ENCODE measurements at regions not wholly inside any gene's neighbourhood (a gene's known extent, or its start where the extent isn't known, plus 50 kb on each side); places are given as distances from the start of the nearest gene placed in this dataset.

GRCh38 chr11:93902921-93903320 lies 52.5 kb upstream of the VSTM5 start:
- Histone ChIP-seq H3K27me3 (ENCODE audit: insufficient read depth, insufficient read length) (no peaks in the 10 kb centered on the region), H3K9ac (ENCODE audit: insufficient read length, low read depth) (no peak overlapping the region), H3K4me3 (ENCODE audit: insufficient read length, low read depth) (no peak overlapping the region), H3K9me3 (ENCODE audit: insufficient read depth, low read length) (no peaks in the 10 kb centered on the region), H3K36me3 (ENCODE audit: insufficient read depth, insufficient read length, low read length) (no peaks in the 10 kb centered on the region), H3K4me1 (ENCODE audit: insufficient read depth, insufficient read length) (no peaks in the 10 kb centered on the region)
- no peak for DNase-seq (ENCODE audit: low read depth, low spot score)
- no peak for TF ChIP-seq SUZ12 (IDR thresholded peaks at IDR 0.05; ENCODE audit: extremely low read depth, insufficient read depth, insufficient read length)
- no peak for TF ChIP-seq YY1 (IDR thresholded peaks at IDR 0.05; ENCODE audit: insufficient read depth, insufficient read length)
- no peak for TF ChIP-seq ZNF274 (IDR thresholded peaks at IDR 0.05; ENCODE audit: low read depth, low read length)

DNA sequence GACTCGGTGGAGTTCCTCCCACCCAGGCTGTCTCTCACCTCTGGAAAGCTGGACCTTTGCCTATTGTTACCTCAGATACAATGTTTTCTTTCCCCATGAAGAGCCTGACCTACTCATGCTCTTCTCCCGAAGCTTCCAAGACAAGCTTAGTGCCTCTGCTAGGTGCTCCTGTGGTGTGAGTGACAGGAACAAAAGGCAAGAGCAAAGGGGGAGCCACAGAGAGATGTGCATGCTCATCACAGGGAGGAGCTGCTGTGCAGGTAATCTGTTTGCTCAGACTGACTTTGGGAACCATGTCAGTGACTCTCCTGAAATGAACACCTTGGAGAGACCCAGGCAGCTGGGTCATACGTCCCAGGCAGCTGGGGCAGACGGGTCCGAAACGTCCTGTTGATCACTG lies 53.6 kb upstream of the VSTM5 start:
- Histone ChIP-seq H3K4me3 (ENCODE audit: insufficient read length, low read depth) (no peak overlapping the region), H3K9me3 (ENCODE audit: insufficient read depth, low read length) (no peaks in the 10 kb centered on the region), H3K4me1 (ENCODE audit: insufficient read depth, insufficient read length) (peaks cover 4% of the 10 kb centered on the region), H3K36me3 (ENCODE audit: insufficient read depth, insufficient read length, low read length) (no peaks in the 10 kb centered on the region), H3K9ac (ENCODE audit: insufficient read length, low read depth) (no peak overlapping the region), H3K27me3 (ENCODE audit: insufficient read depth, insufficient read length) (no peaks in the 10 kb centered on the region)
- no peak for DNase-seq (ENCODE audit: low read depth, low spot score)
- TF ChIP-seq YY1 (IDR thresholded peaks at IDR 0.05; ENCODE audit: insufficient read depth, insufficient read length): no peak
- TF ChIP-seq SUZ12 (IDR thresholded peaks at IDR 0.05; ENCODE audit: extremely low read depth, insufficient read depth, insufficient read length): no peak
- no peak for TF ChIP-seq ZNF274 (IDR thresholded peaks at IDR 0.05; ENCODE audit: low read depth, low read length)

GRCh38 chr11:93904716-93905115 lies 54.3 kb upstream of the VSTM5 start:
- TF ChIP-seq SUZ12 (IDR thresholded peaks at IDR 0.05; ENCODE audit: extremely low read depth, insufficient read depth, insufficient read length): no peak
- no peaks in the 10 kb centered on the region for H3K9me3 ChIP-seq (ENCODE audit: insufficient read depth, low read length)
- no peaks in the 10 kb centered on the region for H3K27me3 ChIP-seq (ENCODE audit: insufficient read depth, insufficient read length)
- no peak overlapping the region for H3K9ac ChIP-seq (ENCODE audit: insufficient read length, low read depth)
- H3K4me1 ChIP-seq (ENCODE audit: insufficient read depth, insufficient read length): peaks cover 4% of the 10 kb centered on the region
- no peak overlapping the region for H3K4me3 ChIP-seq (ENCODE audit: insufficient read length, low read depth)
- no peak for DNase-seq (ENCODE audit: low read depth, low spot score)
- H3K36me3 ChIP-seq (ENCODE audit: insufficient read depth, insufficient read length, low read length): no peaks in the 10 kb centered on the region

GRCh38 chr11:93905384-93905783 lies 55.0 kb upstream of the VSTM5 start:
- no peak for DNase-seq (ENCODE audit: low read depth, low spot score)
- no peak overlapping the region for H3K4me3 ChIP-seq (ENCODE audit: insufficient read length, low read depth)
- no peak for TF ChIP-seq SUZ12 (IDR thresholded peaks at IDR 0.05; ENCODE audit: extremely low read depth, insufficient read depth, insufficient read length)

GRCh38 chr11:93906486-93906885 lies 56.1 kb upstream of the VSTM5 start:
- H3K9ac ChIP-seq (ENCODE audit: insufficient read length, low read depth): no peak overlapping the region
- no peaks in the 10 kb centered on the region for H3K36me3 ChIP-seq (ENCODE audit: insufficient read depth, insufficient read length, low read length)
- no peak overlapping the region for H3K4me3 ChIP-seq (ENCODE audit: insufficient read length, low read depth)
- H3K9me3 ChIP-seq (ENCODE audit: insufficient read depth, low read length): no peaks in the 10 kb centered on the region
- peaks cover 4% of the 10 kb centered on the region for H3K4me1 ChIP-seq (ENCODE audit: insufficient read depth, insufficient read length)
- no peak for TF ChIP-seq SUZ12 (IDR thresholded peaks at IDR 0.05; ENCODE audit: extremely low read depth, insufficient read depth, insufficient read length)
- no peak for TF ChIP-seq ZNF274 (IDR thresholded peaks at IDR 0.05; ENCODE audit: low read depth, low read length)
- TF ChIP-seq YY1 (IDR thresholded peaks at IDR 0.05; ENCODE audit: insufficient read depth, insufficient read length): no peak
- DNase-seq (ENCODE audit: low read depth, low spot score): no peak
- H3K27me3 ChIP-seq (ENCODE audit: insufficient read depth, insufficient read length): no peaks in the 10 kb centered on the region

More at GRCh38 chr11:93905384-93905783, 55.0 kb upstream of the VSTM5 start:
- Histone ChIP-seq H3K27me3 (ENCODE audit: insufficient read depth, insufficient read length) (no peaks in the 10 kb centered on the region), H3K36me3 (ENCODE audit: insufficient read depth, insufficient read length, low read length) (no peaks in the 10 kb centered on the region), H3K9me3 (ENCODE audit: insufficient read depth, low read length) (no peaks in the 10 kb centered on the region), H3K4me1 (ENCODE audit: insufficient read depth, insufficient read length) (peaks cover 4% of the 10 kb centered on the region), H3K9ac (ENCODE audit: insufficient read length, low read depth) (no peak overlapping the region)

- TF ChIP-seq SUZ12 (IDR thresholded peaks at IDR 0.05; ENCODE audit: extremely low read depth, insufficient read depth, insufficient read length): no peak
- TF ChIP-seq ZNF274 (IDR thresholded peaks at IDR 0.05; ENCODE audit: low read depth, low read length): no peak
- no peak for TF ChIP-seq YY1 (IDR thresholded peaks at IDR 0.05; ENCODE audit: insufficient read depth, insufficient read length)
- H3K9ac ChIP-seq (ENCODE audit: insufficient read length, low read depth): no peak overlapping the region
- H3K4me1 ChIP-seq (ENCODE audit: insufficient read depth, insufficient read length): peaks cover 4% of the 10 kb centered on the region
- no peaks in the 10 kb centered on the region for H3K9me3 ChIP-seq (ENCODE audit: insufficient read depth, low read length)
- no peak overlapping the region for H3K4me3 ChIP-seq (ENCODE audit: insufficient read length, low read depth)
- no peak for DNase-seq (ENCODE audit: low read depth, low spot score)
- H3K27me3 ChIP-seq (ENCODE audit: insufficient read depth, insufficient read length): no peaks in the 10 kb centered on the region
- H3K36me3 ChIP-seq (ENCODE audit: insufficient read depth, insufficient read length, low read length): no peaks in the 10 kb centered on the region
Observed at GRCh38 chr11:93907901-93908300, 57.5 kb upstream of the VSTM5 start.

DNA sequence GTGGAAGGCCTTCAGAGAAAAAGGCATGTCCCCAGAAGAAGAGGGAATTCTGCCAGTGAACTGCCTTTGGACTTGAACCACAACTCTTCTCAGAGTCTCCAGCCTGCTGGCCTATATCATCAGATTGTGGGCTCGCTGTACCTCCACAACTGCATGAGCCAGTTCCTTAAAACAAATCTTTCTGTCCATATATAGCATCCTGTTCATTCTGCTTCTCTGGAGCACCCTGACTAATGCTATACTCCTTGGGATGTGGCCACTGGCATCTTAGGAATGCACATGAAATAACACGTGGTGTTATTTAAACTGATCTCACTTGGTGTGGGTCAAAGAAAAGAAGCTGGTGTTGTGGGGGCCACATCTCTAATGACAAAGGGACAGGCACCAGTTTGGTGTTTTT lies 58.3 kb upstream of the VSTM5 start:
- DNase-seq (ENCODE audit: low read depth, low spot score): no peak

DNA sequence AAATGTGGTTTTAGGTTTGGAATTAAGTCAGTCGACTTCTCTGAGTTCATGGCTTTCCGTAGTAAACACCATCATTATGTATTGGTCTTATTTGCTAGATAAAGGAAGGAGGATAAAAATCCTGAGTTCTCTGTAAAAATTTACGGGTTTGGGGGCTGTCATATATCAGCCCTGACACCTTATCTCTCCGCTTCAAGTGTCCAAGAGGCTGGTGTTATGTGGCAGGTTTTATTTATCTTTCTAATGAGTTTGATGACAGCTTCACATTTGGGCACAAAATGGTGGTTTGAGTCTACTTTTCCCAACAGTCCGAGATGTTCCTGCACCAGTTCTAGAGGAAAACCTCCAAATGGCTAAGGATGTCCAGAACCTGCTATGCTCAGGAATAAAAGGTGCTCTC lies 67.3 kb upstream of the VSTM5 start:
- DNase-seq (ENCODE audit: low read depth, low spot score): no peak
- no peaks in the 10 kb centered on the region for H3K27me3 ChIP-seq (ENCODE audit: insufficient read depth, insufficient read length)
- no peak overlapping the region for H3K9ac ChIP-seq (ENCODE audit: insufficient read length, low read depth)
- no peaks in the 10 kb centered on the region for H3K36me3 ChIP-seq (ENCODE audit: insufficient read depth, insufficient read length, low read length)
- peaks cover 2% of the 10 kb centered on the region for H3K4me1 ChIP-seq (ENCODE audit: insufficient read depth, insufficient read length)
- TF ChIP-seq ZNF274 (IDR thresholded peaks at IDR 0.05; ENCODE audit: low read depth, low read length): no peak
- TF ChIP-seq SUZ12 (IDR thresholded peaks at IDR 0.05; ENCODE audit: extremely low read depth, insufficient read depth, insufficient read length): no peak
- no peak for TF ChIP-seq YY1 (IDR thresholded peaks at IDR 0.05; ENCODE audit: insufficient read depth, insufficient read length)
- peaks cover 14% of the 10 kb centered on the region; the same call in 1 of the 2 replicates for H3K9me3 ChIP-seq (ENCODE audit: insufficient read depth, low read length)
- no peak overlapping the region for H3K4me3 ChIP-seq (ENCODE audit: insufficient read length, low read depth)

More for the DNA sequence above, 58.3 kb upstream of the VSTM5 start:
- no peak overlapping the region for H3K4me3 ChIP-seq (ENCODE audit: insufficient read length, low read depth)
- no peak overlapping the region for H3K9ac ChIP-seq (ENCODE audit: insufficient read length, low read depth)
- no peaks in the 10 kb centered on the region for H3K9me3 ChIP-seq (ENCODE audit: insufficient read depth, low read length)
- no peaks in the 10 kb centered on the region for H3K27me3 ChIP-seq (ENCODE audit: insufficient read depth, insufficient read length)
- peaks cover 4% of the 10 kb centered on the region for H3K4me1 ChIP-seq (ENCODE audit: insufficient read depth, insufficient read length)
- no peaks in the 10 kb centered on the region for H3K36me3 ChIP-seq (ENCODE audit: insufficient read depth, insufficient read length, low read length)
- TF ChIP-seq ZNF274 (IDR thresholded peaks at IDR 0.05; ENCODE audit: low read depth, low read length): no peak
- no peak for TF ChIP-seq SUZ12 (IDR thresholded peaks at IDR 0.05; ENCODE audit: extremely low read depth, insufficient read depth, insufficient read length)
- no peak for TF ChIP-seq YY1 (IDR thresholded peaks at IDR 0.05; ENCODE audit: insufficient read depth, insufficient read length)
